Tibial nerve (tissue), 4 donors: ENCODE measurements at regions not wholly inside any gene's neighbourhood (a gene's known extent, or its start where the extent isn't known, plus 50 kb on each side); places are given as distances from the start of the nearest gene placed in this dataset.

Experiments used
- DNase-seq, 2 donors: peaks; one replicate each; pipeline ENCODE4 v3.0.0-alpha.2; 2019; ENCODE audit warnings: low spot score in 2 of 2
- H3K27ac ChIP-seq, 4 donors: fragments of 200-600 bp; sonication (generic) in 3 of 4; one replicate each; pipeline ENCODE4 v1.5.1; 2017 to 2019; ENCODE audit warnings: mild to moderate bottlenecking in 1 of 4
- H3K27me3 ChIP-seq, 2 donors: fragments of 200-600 bp; sonication (generic) in 1 of 2; one replicate each; pipeline versions ENCODE4 v1.5.1 to v1.6.0; 2017 to 2019
- H3K36me3 ChIP-seq, 3 donors: fragments of 200-600 bp; sonication (generic); one replicate each; pipeline ENCODE4 v1.5.1; 2018 to 2019
- H3K4me1 ChIP-seq, 4 donors: fragments of 200-600 bp; sonication (generic) in 3 of 4; one replicate each; pipeline ENCODE4 v1.5.1; 2017 to 2019
- H3K4me3 ChIP-seq, 4 donors: fragments of 200-600 bp; sonication (generic) in 3 of 4; one replicate each; pipeline ENCODE4 v1.5.1; 2017 to 2019; ENCODE audit warnings: mild to moderate bottlenecking in 1 of 4, moderate library complexity in 1 of 4
- H3K9me3 ChIP-seq, 4 donors: fragments of 200-600 bp; sonication (generic) in 3 of 4; one replicate each; pipeline ENCODE4 v1.5.1; 2017 to 2019
- EP300 ChIP-seq, 2 donors: sonication (generic); formaldehyde crosslinking; IDR thresholded peaks; one replicate each; pipeline ENCODE4 v1.6.1; 2017; ENCODE audit warnings: antibody characterized with exemption in 2 of 2, mild to moderate bottlenecking in 1 of 2
- POLR2A ChIP-seq, 2 donors: fragments of 450-650 bp; IDR thresholded peaks; one replicate each; pipeline ENCODE4 v1.6.1; 2017; ENCODE audit warnings: antibody characterized with exemption in 2 of 2, mild to moderate bottlenecking in 2 of 2, moderate library complexity in 2 of 2
- WGBS, 2 donors: methylation state at CpG; one replicate each; pipeline ENCODE4 v1.1.5; 2018; 5-methylcytosine and 5-hydroxymethylcytosine counted together
- TF ChIP-seq, protein P1 (sequence below), 5 experiments: fragments of 200-600 bp in 3 of 5; fragments of 450-650 bp in 2 of 5; sonication (generic) in 3 of 5; IDR thresholded peaks; one replicate each; pipeline ENCODE4 v1.5.1; 2016 to 2019; ENCODE audit warnings: antibody characterized with exemption in 5 of 5, mild to moderate bottlenecking in 3 of 5, moderate library complexity in 2 of 5

DNA sequence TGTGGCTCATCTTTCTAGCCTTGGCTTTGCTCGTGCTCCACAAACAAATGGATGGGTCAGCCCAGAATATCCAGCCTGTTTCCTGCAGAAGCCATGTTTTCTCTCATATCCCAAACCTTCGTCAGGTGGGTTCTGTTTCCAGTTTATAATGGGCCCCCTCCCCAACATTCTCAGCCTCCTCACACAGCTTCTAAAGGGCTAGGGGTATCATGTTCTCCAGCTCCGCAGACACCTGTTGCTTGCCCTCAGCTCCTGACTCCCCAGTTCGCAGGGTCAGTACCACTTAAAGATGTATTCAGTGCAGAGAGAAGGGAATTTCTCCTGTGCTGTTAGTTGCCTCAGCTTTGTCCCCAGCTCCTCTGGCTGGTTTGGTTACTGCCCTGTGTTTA lies 447.3 kb upstream of the JARID2 start:
- Histone ChIP-seq H3K27ac (no peak overlapping the region), H3K27me3 (no peaks in the 10 kb centered on the region), H3K4me1 (peaks cover 0 to 22% (median 0%) of the 10 kb centered on the region in 4 donors), H3K9me3 (no peaks in the 10 kb centered on the region), H3K4me3 (no peak overlapping the region), H3K36me3 (no peaks in the 10 kb centered on the region)
- TF ChIP-seq, protein P1, sequence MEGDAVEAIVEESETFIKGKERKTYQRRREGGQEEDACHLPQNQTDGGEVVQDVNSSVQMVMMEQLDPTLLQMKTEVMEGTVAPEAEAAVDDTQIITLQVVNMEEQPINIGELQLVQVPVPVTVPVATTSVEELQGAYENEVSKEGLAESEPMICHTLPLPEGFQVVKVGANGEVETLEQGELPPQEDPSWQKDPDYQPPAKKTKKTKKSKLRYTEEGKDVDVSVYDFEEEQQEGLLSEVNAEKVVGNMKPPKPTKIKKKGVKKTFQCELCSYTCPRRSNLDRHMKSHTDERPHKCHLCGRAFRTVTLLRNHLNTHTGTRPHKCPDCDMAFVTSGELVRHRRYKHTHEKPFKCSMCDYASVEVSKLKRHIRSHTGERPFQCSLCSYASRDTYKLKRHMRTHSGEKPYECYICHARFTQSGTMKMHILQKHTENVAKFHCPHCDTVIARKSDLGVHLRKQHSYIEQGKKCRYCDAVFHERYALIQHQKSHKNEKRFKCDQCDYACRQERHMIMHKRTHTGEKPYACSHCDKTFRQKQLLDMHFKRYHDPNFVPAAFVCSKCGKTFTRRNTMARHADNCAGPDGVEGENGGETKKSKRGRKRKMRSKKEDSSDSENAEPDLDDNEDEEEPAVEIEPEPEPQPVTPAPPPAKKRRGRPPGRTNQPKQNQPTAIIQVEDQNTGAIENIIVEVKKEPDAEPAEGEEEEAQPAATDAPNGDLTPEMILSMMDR (IDR thresholded peaks at IDR 0.05) = no peak
- TF ChIP-seq EP300 (IDR thresholded peaks at IDR 0.05) = no peak
- no peak for TF ChIP-seq POLR2A (IDR thresholded peaks at IDR 0.05)
- WGBS, 2 donors = 95% methylated on average over 4 of the region's 4 CpGs
- no peak for DNase-seq

DNA sequence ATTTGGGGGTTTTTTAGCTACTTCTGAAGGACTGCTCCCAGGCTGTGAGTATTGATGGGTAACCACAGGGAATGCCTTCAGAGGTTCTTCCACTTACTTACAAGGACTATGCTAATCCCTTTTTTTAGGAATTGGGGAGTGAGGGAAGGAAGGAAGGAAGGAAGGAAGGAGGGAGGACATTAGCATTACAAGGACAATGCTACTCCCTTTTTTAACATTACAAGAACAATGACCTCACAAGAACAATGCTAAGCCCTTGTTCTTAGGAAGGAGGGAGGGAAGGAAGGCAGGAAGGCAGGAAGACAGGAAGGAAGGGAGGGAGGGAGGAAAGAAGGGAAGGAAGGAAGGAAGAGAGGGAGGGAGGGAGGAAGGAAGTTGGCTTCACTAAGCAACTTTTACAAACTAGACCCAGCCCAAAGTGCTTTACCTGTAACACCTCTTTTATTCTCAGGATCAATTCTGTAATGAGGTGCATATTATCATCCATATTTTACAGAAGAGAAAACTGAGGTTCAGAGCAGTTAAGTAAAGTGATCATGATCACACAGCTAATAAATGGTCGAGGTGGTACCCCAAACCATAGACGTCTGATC lies 446.8 kb upstream of the JARID2 start:
- Histone ChIP-seq H3K9me3 (no peaks in the 10 kb centered on the region), H3K4me3 (no peak overlapping the region), H3K27ac (no peak overlapping the region), H3K4me1 (peaks cover 0 to 27% (median 1%) of the 10 kb centered on the region in 4 donors), H3K36me3 (no peaks in the 10 kb centered on the region), H3K27me3 (no peaks in the 10 kb centered on the region)
- 92 to 97% methylated on average over 2 of the region's 2 CpGs for WGBS, 2 donors
- TF ChIP-seq, protein P1 (IDR thresholded peaks at IDR 0.05) = no peak
- TF ChIP-seq POLR2A (IDR thresholded peaks at IDR 0.05) (no peak), EP300 (IDR thresholded peaks at IDR 0.05) (no peak)
- no peak for DNase-seq

- Histone ChIP-seq H3K9me3 (no peaks in the 10 kb centered on the region), H3K27me3 (no peaks in the 10 kb centered on the region), H3K4me3 (no peak overlapping the region), H3K4me1 (peaks cover 0 to 36% (median 9%) of the 10 kb centered on the region in 4 donors), H3K27ac (no peak overlapping the region), H3K36me3 (no peaks in the 10 kb centered on the region)
- TF ChIP-seq POLR2A (IDR thresholded peaks at IDR 0.05) (no peak), EP300 (IDR thresholded peaks at IDR 0.05) (peak; percentile 35 to 49)
- DNase-seq = peak in 1 of 2 donors; percentile 57
These were observed 445.9 kb upstream of the JARID2 start for GRCh38 chr6:14799928-14800327.

DNA sequence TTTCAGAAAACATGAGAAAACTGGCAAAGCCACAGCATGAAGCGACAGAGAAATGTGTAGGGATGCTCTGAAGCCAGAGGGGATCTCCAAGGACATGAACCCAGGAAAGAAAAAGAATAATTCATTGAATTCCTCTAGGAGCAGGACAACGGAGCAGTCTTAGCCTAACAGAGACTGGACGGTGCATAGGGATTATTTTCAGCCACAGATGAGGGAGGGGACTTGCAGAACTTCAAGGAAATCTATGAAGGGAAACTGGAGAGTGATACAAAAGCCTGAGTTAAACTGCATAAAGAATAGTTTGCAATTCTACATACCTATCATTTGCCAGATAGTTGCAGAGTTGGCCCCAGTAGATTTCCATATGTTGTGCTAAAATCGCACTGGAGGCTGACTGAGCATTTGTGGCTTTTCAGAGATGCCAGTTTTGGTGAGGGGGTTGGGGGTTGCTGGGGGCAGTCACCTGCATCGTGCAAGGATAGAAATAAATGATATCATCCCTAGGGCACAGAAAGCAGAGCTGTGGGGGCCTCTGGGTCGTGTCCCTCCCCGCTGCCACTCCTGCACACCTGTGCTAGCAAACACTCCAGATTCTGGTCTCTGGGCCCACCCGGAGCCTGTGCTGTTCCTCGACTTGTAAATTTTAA lies 443.2 kb upstream of the JARID2 start:
- H3K9me3 ChIP-seq = no peaks in the 10 kb centered on the region
- H3K27ac ChIP-seq = no peak overlapping the region
- 71 to 83% methylated on average over 9 of the region's 9 CpGs for WGBS, 2 donors
- peaks cover 0 to 41% (median 11%) of the 10 kb centered on the region in 4 donors for H3K4me1 ChIP-seq
- DNase-seq = no peak
- H3K4me3 ChIP-seq = no peak overlapping the region
- no peaks in the 10 kb centered on the region for H3K36me3 ChIP-seq
- no peak for TF ChIP-seq EP300 (IDR thresholded peaks at IDR 0.05)
- TF ChIP-seq, protein P1 (IDR thresholded peaks at IDR 0.05) = no peak
- TF ChIP-seq POLR2A (IDR thresholded peaks at IDR 0.05) = no peak
- H3K27me3 ChIP-seq = no peaks in the 10 kb centered on the region

DNA sequence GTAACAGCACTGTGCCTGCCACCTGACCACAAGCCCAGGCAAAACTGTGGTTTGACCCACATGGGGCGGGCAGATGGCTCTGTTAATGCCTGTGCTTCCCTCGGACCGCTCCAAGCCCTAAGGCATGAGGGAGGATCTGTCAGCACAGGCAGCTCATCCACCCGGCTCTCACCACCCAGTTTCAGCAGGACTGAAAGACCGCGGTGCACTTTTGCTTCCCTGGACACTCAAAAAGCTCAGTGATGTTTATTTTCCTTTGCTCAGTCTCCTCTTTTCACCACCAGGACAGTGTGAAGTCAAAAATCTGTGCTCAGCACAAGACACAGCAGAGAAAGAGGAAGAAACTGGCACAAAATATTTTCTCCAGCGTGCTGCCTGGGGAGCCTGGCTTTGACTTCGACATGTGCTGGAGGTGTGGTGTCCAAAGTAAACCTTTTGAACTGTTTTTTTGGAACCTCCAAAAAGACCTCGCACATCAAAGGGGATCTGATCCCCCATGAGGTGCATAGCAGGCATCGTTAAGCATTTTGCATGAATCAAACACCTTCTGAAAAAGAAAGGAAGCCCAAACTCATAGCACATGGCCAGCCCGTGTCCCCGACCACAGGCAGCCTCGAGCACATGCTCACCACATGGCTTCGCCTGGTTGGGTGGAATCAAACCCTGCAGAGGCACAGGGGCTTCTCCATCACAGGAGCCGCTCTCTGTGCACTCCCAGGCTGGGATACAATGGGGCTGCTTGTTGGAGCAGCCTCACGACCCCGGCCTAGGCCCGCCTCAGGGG lies 441.7 kb upstream of the JARID2 start:
- DNase-seq = no peak
- 72 to 73% methylated on average over 13 to 18 of the region's 18 CpGs for WGBS, 2 donors
- Histone ChIP-seq H3K36me3 (no peaks in the 10 kb centered on the region), H3K9me3 (no peaks in the 10 kb centered on the region), H3K4me1 (peaks cover 0 to 41% (median 11%) of the 10 kb centered on the region in 4 donors), H3K27me3 (no peaks in the 10 kb centered on the region), H3K4me3 (no peak overlapping the region), H3K27ac (peak overlapping the region in 3 of 4 donors; percentile 13 to 54 (median 45))
- TF ChIP-seq EP300 (IDR thresholded peaks at IDR 0.05) (no peak), POLR2A (IDR thresholded peaks at IDR 0.05) (no peak)
- TF ChIP-seq, protein P1 (IDR thresholded peaks at IDR 0.05) = no peak
